NT2/D1 (cell line): ENCODE measurements at regions not wholly inside any gene's neighbourhood (a gene's known extent, or its start where the extent isn't known, plus 50 kb on each side); places are given as distances from the start of the nearest gene placed in this dataset.
A peak's percentile ranks its signal among the peaks of the same experiment; 100 is the strongest.

Source experiments
- DNase-seq: peaks from one replicate; pipeline ENCODE4 v3.0.0-alpha.2; 2011; ENCODE audit warnings: low read depth, low spot score
- H3K27me3 ChIP-seq: 2 replicates; pipeline ENCODE4 v1.6.0; 2011; ENCODE audit warnings: mild to moderate bottlenecking; ENCODE audit not compliant: insufficient read length, insufficient read depth
- H3K36me3 ChIP-seq: 2 replicates; pipeline ENCODE4 v1.6.1; 2011; ENCODE audit warnings: mild to moderate bottlenecking, low read length, mixed read lengths; ENCODE audit not compliant: insufficient read depth, insufficient read length
- H3K4me1 ChIP-seq: 2 replicates; pipeline ENCODE4 v1.5.1; 2011; ENCODE audit not compliant: insufficient read depth, insufficient read length
- H3K4me3 ChIP-seq: 2 replicates; pipeline ENCODE4 v1.5.1; 2011; ENCODE audit warnings: low read depth; ENCODE audit not compliant: insufficient read length
- H3K9ac ChIP-seq: 2 replicates; pipeline ENCODE4 v1.6.0; 2011; ENCODE audit warnings: low read depth; ENCODE audit not compliant: insufficient read length
- H3K9me3 ChIP-seq: 2 replicates; pipeline ENCODE4 v1.5.1; 2011; ENCODE audit warnings: mild to moderate bottlenecking, low read length; ENCODE audit not compliant: insufficient read depth
- SUZ12 ChIP-seq: IDR thresholded peaks from 2 replicates; pipeline ENCODE4 v1.6.1; 2011; ENCODE audit not compliant: insufficient read length, insufficient read depth; ENCODE audit errors: extremely low read depth
- YY1 ChIP-seq: IDR thresholded peaks from 2 replicates; pipeline ENCODE4 v1.6.1; 2011; ENCODE audit not compliant: insufficient read length, insufficient read depth
- ZNF274 ChIP-seq: IDR thresholded peaks from 2 replicates; pipeline ENCODE4 v1.6.1; 2011; ENCODE audit warnings: mild to moderate bottlenecking, low read depth, low read length

DNA sequence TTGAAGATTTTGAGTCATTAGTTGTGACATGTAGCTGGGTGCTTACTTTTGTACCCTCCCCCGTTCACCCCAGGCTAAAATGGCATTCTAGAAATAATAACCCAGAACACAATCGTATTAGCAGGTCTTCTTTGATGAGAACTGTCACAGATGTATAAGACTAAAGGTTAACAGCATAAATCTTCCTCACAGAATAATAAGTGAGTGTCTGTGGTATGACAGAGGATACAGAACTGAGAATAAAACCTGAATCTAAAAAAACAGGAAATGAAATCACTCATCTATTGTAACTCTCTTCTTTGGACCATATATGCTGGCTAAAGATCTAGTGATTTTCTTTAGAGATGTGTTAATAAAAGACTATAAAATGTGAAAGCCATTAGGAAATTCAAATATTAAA lies 746.6 kb downstream of the LRFN5 start:
- TF ChIP-seq ZNF274 = no peak
- no peak for TF ChIP-seq SUZ12
- TF ChIP-seq YY1 = no peak

DNA sequence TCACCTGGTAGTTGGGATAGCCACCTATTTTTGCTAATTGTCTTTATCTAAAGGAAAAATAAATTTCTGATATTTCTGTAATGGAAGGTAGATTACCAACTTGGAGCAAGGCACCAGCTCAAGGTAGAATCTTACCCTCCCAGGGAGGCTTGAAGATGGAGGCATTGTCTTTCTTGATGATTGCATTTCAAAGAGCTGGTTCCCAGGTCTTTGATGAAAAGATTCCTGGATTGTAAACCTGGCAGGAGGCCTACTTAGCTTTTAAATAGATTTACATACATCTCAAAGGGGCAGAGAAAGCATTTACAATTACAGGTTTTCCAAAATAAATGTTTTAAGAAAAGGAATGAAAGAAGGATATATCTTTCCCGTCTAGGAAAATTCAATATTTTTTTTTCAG lies 729.2 kb downstream of the LRFN5 start:
- no peak for TF ChIP-seq SUZ12
- no peak for TF ChIP-seq YY1
- no peak for TF ChIP-seq ZNF274
- Histone ChIP-seq H3K9me3 (peaks cover 12% of the 10 kb centered on the region; the same call in 1 of the 2 replicates), H3K27me3 (peaks cover 14% of the 10 kb centered on the region), H3K9ac (no peak overlapping the region), H3K4me3 (no peak overlapping the region), H3K4me1 (no peaks in the 10 kb centered on the region), H3K36me3 (no peaks in the 10 kb centered on the region)
- peak; percentile 78 for DNase-seq

More for the DNA sequence above, 746.6 kb downstream of the LRFN5 start:
- no peaks in the 10 kb centered on the region for H3K9me3 ChIP-seq
- H3K4me3 ChIP-seq = no peak overlapping the region
- no peaks in the 10 kb centered on the region for H3K27me3 ChIP-seq
- H3K36me3 ChIP-seq = no peaks in the 10 kb centered on the region
- no peak for DNase-seq
- no peak overlapping the region for H3K9ac ChIP-seq
- H3K4me1 ChIP-seq = no peaks in the 10 kb centered on the region

DNA sequence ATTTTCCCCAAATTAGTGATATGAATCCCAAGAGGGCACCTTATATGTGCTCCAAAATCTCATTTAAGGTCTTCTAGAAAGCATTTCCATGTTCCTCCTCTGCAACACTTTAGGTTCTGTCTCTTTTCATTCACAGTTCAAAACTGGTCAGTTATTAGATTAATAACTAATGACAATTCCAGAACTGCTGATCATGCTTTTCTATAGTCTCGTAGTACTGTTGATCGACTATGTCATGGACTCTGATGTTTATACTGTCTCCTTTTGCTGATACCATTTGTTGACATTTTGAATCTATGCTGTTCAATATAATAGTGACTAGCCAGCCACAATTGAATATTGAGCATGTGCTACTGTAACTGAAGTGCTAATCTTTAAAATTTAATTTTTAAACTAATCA lies 728.3 kb downstream of the LRFN5 start:
- no peak overlapping the region for H3K9ac ChIP-seq
- no peak for DNase-seq
- H3K36me3 ChIP-seq = no peaks in the 10 kb centered on the region
- H3K4me1 ChIP-seq = no peaks in the 10 kb centered on the region
- peaks cover 14% of the 10 kb centered on the region for H3K27me3 ChIP-seq
- TF ChIP-seq SUZ12 = no peak
- H3K4me3 ChIP-seq = no peak overlapping the region
- H3K9me3 ChIP-seq = peaks cover 12% of the 10 kb centered on the region; the same call in 1 of the 2 replicates

DNA sequence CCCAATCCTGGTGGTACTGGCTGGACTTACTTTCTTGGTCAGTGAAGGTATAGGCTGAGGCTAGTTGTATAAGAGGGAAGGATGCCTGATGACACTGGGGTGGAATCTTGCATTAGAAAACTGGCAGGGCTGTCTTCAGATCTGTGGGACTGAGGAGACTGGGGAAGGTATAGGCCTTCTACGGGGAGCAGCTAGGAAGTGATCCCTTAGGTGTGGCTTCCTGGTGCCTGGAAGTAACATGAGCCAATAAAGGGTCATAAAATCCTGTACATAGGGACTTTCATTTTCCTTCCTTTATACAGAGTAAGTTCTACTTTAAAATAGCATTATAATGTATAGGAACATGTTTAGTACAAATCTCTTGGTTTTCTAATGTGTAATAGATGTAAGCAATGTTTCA lies 716.8 kb downstream of the LRFN5 start:
- H3K36me3 ChIP-seq = no peaks in the 10 kb centered on the region
- no peaks in the 10 kb centered on the region for H3K27me3 ChIP-seq
- peaks cover 18% of the 10 kb centered on the region; the same call in 1 of the 2 replicates for H3K9me3 ChIP-seq
- H3K4me1 ChIP-seq = no peaks in the 10 kb centered on the region
- TF ChIP-seq YY1 (no peak), ZNF274 (no peak), SUZ12 (no peak)
- no peak for DNase-seq
- H3K9ac ChIP-seq = no peak overlapping the region
- H3K4me3 ChIP-seq = no peak overlapping the region

DNA sequence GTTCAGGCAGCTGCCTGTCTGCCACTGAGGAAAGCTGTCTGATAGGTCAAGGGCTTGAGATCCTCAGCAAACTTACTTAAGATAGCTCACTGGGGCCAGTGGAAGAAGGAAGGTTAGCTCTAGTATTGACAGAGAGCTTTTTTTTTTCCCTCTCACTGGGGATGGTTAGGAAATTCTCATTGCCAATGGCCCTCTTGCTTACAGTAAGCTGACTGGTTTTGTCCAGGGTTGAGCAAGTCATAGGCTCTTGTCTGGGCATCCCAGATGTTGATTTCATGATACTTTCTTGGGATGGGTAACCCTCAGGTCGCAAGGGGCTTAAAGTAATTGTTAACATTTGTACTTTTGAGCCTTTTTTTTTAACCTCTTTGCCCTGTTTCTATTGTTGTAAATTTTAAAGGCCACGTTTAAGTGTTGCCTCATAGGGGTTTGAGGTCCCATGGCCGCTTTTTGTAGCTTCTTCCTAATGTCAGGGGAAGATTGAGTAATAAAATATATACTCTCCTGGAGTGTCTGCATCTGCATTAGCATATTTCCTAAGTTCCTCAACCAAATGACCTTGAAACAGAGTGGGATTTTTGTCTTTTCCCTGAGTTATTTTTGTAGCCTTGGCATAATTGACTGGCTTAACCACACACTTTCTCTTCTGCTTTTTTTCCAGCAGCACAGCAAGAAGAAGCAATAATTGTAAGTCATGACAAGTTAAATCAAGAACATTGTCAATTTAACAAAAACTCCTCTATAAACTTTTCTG lies 716.0 kb downstream of the LRFN5 start:
- Histone ChIP-seq H3K36me3 (no peaks in the 10 kb centered on the region), H3K9me3 (peaks cover 18% of the 10 kb centered on the region; the same call in 1 of the 2 replicates), H3K27me3 (no peaks in the 10 kb centered on the region), H3K4me3 (no peak overlapping the region), H3K9ac (no peak overlapping the region), H3K4me1 (no peaks in the 10 kb centered on the region)
- DNase-seq = no peak
- TF ChIP-seq SUZ12 (no peak), ZNF274 (no peak), YY1 (no peak)

DNA sequence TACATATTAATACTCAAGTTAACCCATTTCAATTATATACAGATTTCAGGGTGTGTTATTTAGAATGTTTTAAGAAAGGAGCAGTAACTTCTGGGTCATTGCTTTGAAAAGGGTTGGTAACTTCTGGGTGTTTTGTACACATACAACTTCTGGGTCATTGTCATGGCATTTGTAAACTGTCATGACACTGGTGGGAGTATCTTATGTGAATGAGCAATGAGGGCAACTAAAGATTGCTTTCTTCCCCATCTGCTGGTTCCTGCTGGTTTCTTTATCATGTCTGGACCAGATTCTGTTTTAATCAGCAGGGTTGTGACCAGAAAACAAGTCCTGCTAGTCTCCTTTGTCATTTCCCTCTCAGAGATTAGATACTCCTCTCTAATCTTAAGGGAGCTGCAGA lies 713.3 kb downstream of the LRFN5 start:
- no peak for DNase-seq
- no peak for TF ChIP-seq YY1
- TF ChIP-seq ZNF274 = no peak
- TF ChIP-seq SUZ12 = no peak
- Histone ChIP-seq H3K9ac (no peak overlapping the region), H3K36me3 (no peaks in the 10 kb centered on the region), H3K4me1 (no peaks in the 10 kb centered on the region), H3K4me3 (no peak overlapping the region), H3K27me3 (no peaks in the 10 kb centered on the region), H3K9me3 (0 out of 2 replicates have a peak, but pooled peaks cover 7% of the 10 kb centered on the region)

DNA sequence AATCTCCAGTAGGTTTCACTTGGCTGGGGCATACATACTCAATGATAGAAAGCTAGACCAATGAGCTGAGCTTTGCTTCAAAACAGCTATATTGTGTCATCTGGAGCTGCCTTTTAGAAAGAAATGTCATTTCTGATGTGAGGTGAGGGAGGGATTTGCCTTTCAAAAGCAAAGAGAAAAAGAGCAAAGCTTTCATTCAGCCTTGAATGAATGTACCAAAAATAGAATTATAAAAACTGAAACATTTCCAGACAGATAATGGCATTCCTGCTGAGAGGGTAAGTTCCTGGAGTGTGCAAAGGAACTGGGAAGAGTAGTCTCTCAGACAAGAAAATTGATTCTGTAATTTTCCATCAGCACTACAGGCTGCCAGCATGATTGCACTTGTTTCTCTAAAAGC lies 710.0 kb downstream of the LRFN5 start:
- Histone ChIP-seq H3K9me3 (peaks cover 7% of the 10 kb centered on the region; the same call in 1 of the 2 replicates), H3K27me3 (no peaks in the 10 kb centered on the region), H3K9ac (no peak overlapping the region), H3K36me3 (no peaks in the 10 kb centered on the region), H3K4me1 (no peaks in the 10 kb centered on the region), H3K4me3 (no peak overlapping the region)
- DNase-seq = no peak
- no peak for TF ChIP-seq ZNF274
- no peak for TF ChIP-seq SUZ12
- TF ChIP-seq YY1 = no peak
